ENCODE measurements at regions not wholly inside any gene's neighbourhood (a gene's known extent, or its start where the extent isn't known, plus 50 kb on each side); places are given as distances from the start of the nearest gene placed in this dataset.
"Not testable (repeated sequence)": the region's sequence is repeated elsewhere in the genome, so short reads cannot be mapped to it uniquely, and the experiment has no call there.

- no peak overlapping the region for H3K4me3 ChIP-seq
Measured at GRCh38 chr6:1231941-1232340, 80.0 kb upstream of the FOXQ1 start.

GRCh38 chr6:1230689-1231605 is 81.0 kb upstream of the FOXQ1 start:
- Histone ChIP-seq H3K27ac (no peak overlapping the region), H3K4me3 (no peak overlapping the region)

More at GRCh38 chr6:1231941-1232340, 80.0 kb upstream of the FOXQ1 start:
- no peak overlapping the region for H3K27ac ChIP-seq

- H3K27ac ChIP-seq: no peak overlapping the region
Measured at GRCh38 chr6:1230281-1230680, 81.6 kb upstream of the FOXQ1 start.

GRCh38 chr6:1229808-1230207 is 82.1 kb upstream of the FOXQ1 start:
- no peak overlapping the region for H3K27ac ChIP-seq
- H3K4me3 ChIP-seq: no peak overlapping the region

More at GRCh38 chr6:1230281-1230680, 81.6 kb upstream of the FOXQ1 start:
- H3K4me3 ChIP-seq: no peak overlapping the region

- no peak overlapping the region for H3K4me3 ChIP-seq
Measured at GRCh38 chr6:1229301-1229700, 82.6 kb upstream of the FOXQ1 start.

GRCh38 chr6:1228754-1229191 is 83.1 kb upstream of the FOXQ1 start:
- no peak overlapping the region for H3K27ac ChIP-seq

More at GRCh38 chr6:1229301-1229700, 82.6 kb upstream of the FOXQ1 start:
- no peak overlapping the region for H3K27ac ChIP-seq

GRCh38 chr6:1227935-1228753 is 83.8 kb upstream of the FOXQ1 start:
- Histone ChIP-seq H3K4me3 (no peak overlapping the region), H3K27ac (no peak overlapping the region)

More at GRCh38 chr6:1228754-1229191, 83.1 kb upstream of the FOXQ1 start:
- H3K4me3 ChIP-seq: no peak overlapping the region

- Histone ChIP-seq H3K27ac (no peak overlapping the region), H3K4me3 (no peak overlapping the region)
Measured at GRCh38 chr6:1227600-1227934, 84.3 kb upstream of the FOXQ1 start.

- Histone ChIP-seq H3K4me3 (no peak overlapping the region), H3K27ac (no peak overlapping the region)
Measured at GRCh38 chr6:1226277-1227099, 85.4 kb upstream of the FOXQ1 start.

GRCh38 chr6:1224514-1224913 is 87.4 kb upstream of the FOXQ1 start:
- no peak overlapping the region for H3K4me3 ChIP-seq
- no peak overlapping the region for H3K27ac ChIP-seq

- Histone ChIP-seq H3K4me3 (no peak overlapping the region), H3K27ac (no peak overlapping the region)
Measured at GRCh38 chr6:1222728-1223595, 88.9 kb upstream of the FOXQ1 start.

- no peak overlapping the region for H3K4me3 ChIP-seq
- no peak overlapping the region for H3K27ac ChIP-seq
Measured at GRCh38 chr6:1217396-1217795, 94.5 kb upstream of the FOXQ1 start.

GRCh38 chr6:1216488-1216974 is 95.4 kb upstream of the FOXQ1 start:
- no peak overlapping the region for H3K27ac ChIP-seq
- H3K4me3 ChIP-seq: no peak overlapping the region

GRCh38 chr6:1215884-1216487 is 95.9 kb upstream of the FOXQ1 start:
- Histone ChIP-seq H3K27ac (no peak overlapping the region), H3K4me3 (no peak overlapping the region)

- H3K4me3 ChIP-seq: no peak overlapping the region
- H3K27ac ChIP-seq: no peak overlapping the region
Measured at GRCh38 chr6:1215023-1215422, 96.9 kb upstream of the FOXQ1 start.

GRCh38 chr6:1212919-1213318 is 99.0 kb upstream of the FOXQ1 start:
- no peak overlapping the region for H3K4me3 ChIP-seq
- H3K27ac ChIP-seq: no peak overlapping the region

- not testable (repeated sequence) for H3K4me3 ChIP-seq, H3K27ac ChIP-seq
Measured at GRCh38 chr6:1212138-1212537, 99.8 kb upstream of the FOXQ1 start.

- not testable (repeated sequence) for H3K4me3 ChIP-seq, H3K27ac ChIP-seq
Measured at GRCh38 chr6:1210631-1211030, 101.3 kb upstream of the FOXQ1 start.

Measured in skin epidermis (tissue), 12 donors.